IMR-90 (cell line): ENCODE measurements at regions not wholly inside any gene's neighbourhood (a gene's known extent, or its start where the extent isn't known, plus 50 kb on each side); places are given as distances from the start of the nearest gene placed in this dataset.

Experiments used
- ATAC-seq: fragments of 200-7000 bp; cut with Tn5 transposase; 2 replicates; pipeline ENCODE4 v1.9.1; 2020; ENCODE audit warnings: low read depth, mild to moderate bottlenecking, moderate library complexity
- BruUV-seq: library from RNA; stranded (reverse); fragments of 400-500 nt; replicated peaks from 2 replicates; lab custom pipeline; 2021; lab: Mats Ljungman, UMichigan
- CTCF ChIA-PET: fragments of 300-600 bp; formaldehyde crosslinking; extraction: SDS; loops from one replicate; lab custom pipeline; 2021; ENCODE audit warnings: antibody characterized with exemption; lab: Yijun Ruan, JAX
- POLR2A ChIA-PET: fragments of 300-600 bp; sonication (Branson Sonifier 250); formaldehyde crosslinking; loops from one replicate; lab custom pipeline; 2022; ENCODE audit warnings: antibody characterized with exemption; ENCODE audit not compliant: unreplicated experiment; lab: Charles Lee
- DNase-seq: peaks from one replicate; pipeline ENCODE4 v3.0.0; 2013
- H2AFZ ChIP-seq: replicated peaks from 2 replicates; pipeline ENCODE3; 2013; ENCODE audit warnings: low read length, mild to moderate bottlenecking; ENCODE audit not compliant: poor library complexity
- H2AK5ac ChIP-seq: 2 replicates; pipeline ENCODE4 v1.6.1; 2013; ENCODE audit warnings: low read depth, low read length, inconsistent platforms
- H2AK9ac ChIP-seq: replicated peaks from 2 replicates; pipeline ENCODE3; 2013; ENCODE audit warnings: mild to moderate bottlenecking, low read depth, low read length, moderate library complexity; ENCODE audit not compliant: poor library complexity
- H2BK120ac ChIP-seq: 2 replicates; pipeline ENCODE4 v1.6.1; 2013; ENCODE audit warnings: low read depth, low read length, inconsistent platforms
- H2BK15ac ChIP-seq: 3 replicates; pipeline ENCODE4 v1.6.1; 2013; ENCODE audit warnings: low read depth, low read length, inconsistent platforms
- H2BK20ac ChIP-seq: 2 replicates; pipeline ENCODE4 v1.6.1; 2013; ENCODE audit warnings: low read depth, mild to moderate bottlenecking, inconsistent platforms, low read length, moderate library complexity
- H2BK5ac ChIP-seq: 2 replicates; pipeline ENCODE4 v1.6.1; 2013; ENCODE audit warnings: mild to moderate bottlenecking, low read depth, low read length, inconsistent platforms; ENCODE audit not compliant: poor library complexity, severe bottlenecking
- H3K14ac ChIP-seq: replicated peaks from 2 replicates; pipeline ENCODE4 v1.6.1; 2013; ENCODE audit warnings: low read depth, low read length, inconsistent platforms
- H3K18ac ChIP-seq: 2 replicates; pipeline ENCODE4 v1.6.1; 2013; ENCODE audit warnings: low read depth, low read length, control low read depth
- H3K23ac ChIP-seq: 2 replicates; pipeline ENCODE4 v1.6.1; 2013; ENCODE audit warnings: low read depth, low read length, inconsistent platforms
- H3K27ac ChIP-seq: 2 replicates; pipeline ENCODE4 v1.5.1; 2013; ENCODE audit warnings: mild to moderate bottlenecking, control low read depth, low read length; ENCODE audit not compliant: insufficient read depth
- H3K27me3 ChIP-seq: 2 replicates; pipeline ENCODE4 v1.6.1; 2013; ENCODE audit warnings: low read length; ENCODE audit not compliant: control insufficient read depth, insufficient read depth
- H3K36me3 ChIP-seq: 2 replicates; pipeline ENCODE4 v1.6.1; 2013; ENCODE audit warnings: low read length, mixed read lengths; ENCODE audit not compliant: control insufficient read depth, insufficient read depth
- H3K4ac ChIP-seq: 2 replicates; pipeline ENCODE4 v1.6.1; 2013; ENCODE audit warnings: low read depth, low read length, inconsistent platforms
- H3K4me1 ChIP-seq: 2 replicates; pipeline ENCODE4 v1.6.1; 2013; ENCODE audit warnings: low read length, mixed read lengths; ENCODE audit not compliant: control insufficient read depth, insufficient read depth
- H3K4me2 ChIP-seq: 2 replicates; pipeline ENCODE4 v1.6.1; 2013; ENCODE audit warnings: low read depth, mild to moderate bottlenecking, control low read depth, low read length, moderate library complexity
- H3K4me3 ChIP-seq: 2 replicates; pipeline ENCODE4 v1.5.1; 2013; ENCODE audit warnings: low read depth, mild to moderate bottlenecking, control low read depth, low read length, moderate library complexity; ENCODE audit not compliant: insufficient read depth
- H3K56ac ChIP-seq: 2 replicates; pipeline ENCODE4 v1.6.1; 2013; ENCODE audit warnings: low read length, inconsistent platforms; ENCODE audit not compliant: insufficient read depth; ENCODE audit errors: extremely low read depth
- H3K79me1 ChIP-seq, 2 experiments: 2 replicates each; pipeline ENCODE4 v1.6.1; 2013; ENCODE audit warnings: low read length in 2 of 2, inconsistent platforms in 1 of 2, low read depth in 1 of 2
- H3K9ac ChIP-seq: 2 replicates; pipeline ENCODE4 v1.6.1; 2013; ENCODE audit warnings: low read depth, low read length, control low read depth
- H3K9me1 ChIP-seq: 2 replicates; pipeline ENCODE4 v1.6.1; 2013; ENCODE audit warnings: low read length, inconsistent platforms; ENCODE audit not compliant: insufficient read depth
- H3K9me3 ChIP-seq: 2 replicates; pipeline ENCODE4 v1.6.1; 2013; ENCODE audit warnings: low read length; ENCODE audit not compliant: control insufficient read depth, insufficient read depth
- H4K20me1 ChIP-seq: 2 replicates; pipeline ENCODE4 v1.6.1; 2013; ENCODE audit warnings: low read length, inconsistent platforms; ENCODE audit not compliant: insufficient read depth
- H4K5ac ChIP-seq: 2 replicates; pipeline ENCODE4 v1.6.1; 2013; ENCODE audit warnings: mild to moderate bottlenecking, low read depth, low read length, control low read depth
- H4K8ac ChIP-seq, 2 experiments: 2 replicates each; pipeline ENCODE4 v1.6.1; 2013; ENCODE audit warnings: low read depth in 2 of 2, low read length in 2 of 2, control low read depth in 1 of 2, inconsistent platforms in 1 of 2
- H4K91ac ChIP-seq: 2 replicates; pipeline ENCODE4 v1.6.1; 2013; ENCODE audit warnings: low read depth, low read length, inconsistent platforms; ENCODE audit not compliant: insufficient read depth
- CEBPB ChIP-seq: IDR thresholded peaks from 2 replicates; pipeline ENCODE4 v1.6.1; 2012; ENCODE audit warnings: low read depth, low read length, improper control_type of control experiment
- CHD1 ChIP-seq: IDR thresholded peaks from 2 replicates; pipeline ENCODE4 v1.6.1; 2012; ENCODE audit warnings: low read depth, low read length, improper control_type of control experiment
- CTCF ChIP-seq: conservative IDR thresholded peaks from 2 replicates; pipeline ENCODE4 v1.5.1; 2012; ENCODE audit warnings: mild to moderate bottlenecking, low read depth, low read length, improper control_type of control experiment
- ELK1 ChIP-seq: fragments of 150-350 bp; IDR thresholded peaks from 2 replicates; pipeline ENCODE4 v1.6.1; 2016; ENCODE audit warnings: low read depth, mild to moderate bottlenecking, low read length, moderate library complexity, borderline replicate concordance
- FOS ChIP-seq: fragments of 150-350 bp; IDR thresholded peaks from 2 replicates; pipeline ENCODE4 v1.6.1; 2016; ENCODE audit warnings: low read depth, low read length
- MAZ ChIP-seq: IDR thresholded peaks from 2 replicates; pipeline ENCODE4 v1.6.1; 2012; ENCODE audit warnings: low read depth, mild to moderate bottlenecking, low read length, improper control_type of control experiment, moderate library complexity, borderline replicate concordance
- MXI1 ChIP-seq: IDR thresholded peaks from 2 replicates; pipeline ENCODE4 v1.6.1; 2012; ENCODE audit warnings: low read depth, mild to moderate bottlenecking, low read length, moderate library complexity, borderline replicate concordance
- POLR2A ChIP-seq: IDR thresholded peaks from 2 replicates; pipeline ENCODE4 v1.6.1; 2012; ENCODE audit warnings: mild to moderate bottlenecking, low read depth, low read length
- RCOR1 ChIP-seq: IDR thresholded peaks from 2 replicates; pipeline ENCODE4 v1.6.1; 2012; ENCODE audit warnings: mild to moderate bottlenecking, low read length, improper control_type of control experiment; ENCODE audit not compliant: insufficient replicate concordance
- RFX5 ChIP-seq: IDR thresholded peaks from 2 replicates; pipeline ENCODE4 v1.8.0; 2012; ENCODE audit warnings: low read depth, mild to moderate bottlenecking, low read length, moderate library complexity
- SMC3 ChIP-seq: fragments of 150-350 bp; IDR thresholded peaks from 2 replicates; pipeline ENCODE4 v1.6.1; 2016; ENCODE audit warnings: low read depth, mild to moderate bottlenecking, antibody characterized with exemption, low read length, moderate library complexity
- WGBS, 2 experiments: methylation state at CpG; one replicate each; pipeline versions ENCODE4 v1.1.5 to v1.1.7; 2013; ENCODE audit warnings: missing lambda C conversion rate in 2 of 2; ENCODE audit not compliant: insufficient read length in 1 of 2; ENCODE audit errors: extremely low coverage in 2 of 2; 5-methylcytosine and 5-hydroxymethylcytosine counted together
- dilution Hi-C: fragments of 300-500 bp; cut with HindIII; formaldehyde crosslinking; loops from one replicate; pipeline ENCODE4 v1.14.3; 2018; ENCODE audit warnings: low sequenced_read_pairs; ENCODE audit not compliant: unreplicated experiment
- in situ Hi-C: fragments of 300-500 bp; cut with MboI; formaldehyde crosslinking; loops from 3 replicates; pipeline ENCODE4 v1.14.3; 2019; ENCODE audit warnings: low sequenced_read_pairs, inconsistent platforms, mixed read lengths
- intact Hi-C: fragments of 100-400 bp; cut with micrococcal nuclease; formaldehyde crosslinking; loops from 2 replicates; pipeline ENCODE4 v1.10.0; 2022

DNA sequence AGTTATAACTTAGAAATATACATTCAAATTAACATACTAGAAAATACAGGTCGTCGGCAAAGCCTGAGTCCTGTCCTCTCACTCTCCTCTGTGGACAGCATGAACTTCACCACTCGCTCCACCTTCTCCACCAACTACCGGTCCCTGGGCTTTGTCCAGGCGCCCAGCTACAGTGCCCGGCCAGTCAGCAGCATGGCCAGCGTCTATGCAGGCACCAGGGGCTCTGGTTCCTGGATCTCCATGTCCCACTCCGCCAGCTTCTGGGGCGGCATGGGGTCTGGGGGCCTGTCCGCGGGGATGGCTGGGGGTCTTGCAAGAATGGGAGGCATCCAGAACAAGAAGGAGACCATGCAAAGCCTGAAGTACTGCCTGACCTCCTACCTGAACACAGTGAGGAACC lies 319.4 kb downstream of the ZFHX3 start:
- H3K27ac ChIP-seq = no peak overlapping the region
- no peak overlapping the region for H2AFZ ChIP-seq
- 100% methylated on average over 2 of the region's 11 CpGs; no CpG with 5 or more reads in 1 of the 2 experiments for WGBS, 2 experiments
- no peaks in the 10 kb centered on the region for H3K9me3 ChIP-seq
- no peak overlapping the region for H3K9ac ChIP-seq
- no peaks in the 10 kb centered on the region for H3K9me1 ChIP-seq
- no peaks in the 10 kb centered on the region for H3K36me3 ChIP-seq
- H3K79me1 ChIP-seq = no peaks in the 10 kb centered on the region
- TF ChIP-seq MAZ (no peak), RCOR1 (no peak), CHD1 (no peak), SMC3 (no peak), CEBPB (no peak), CTCF (no peak), ELK1 (no peak), MXI1 (no peak), RFX5 (no peak), FOS (no peak), POLR2A (no peak)
- POLR2A ChIA-PET = no interaction called here
- H4K20me1 ChIP-seq = no peaks in the 10 kb centered on the region
- no peak for ATAC-seq
- DNase-seq = no peak
- no peak overlapping the region for H3K14ac ChIP-seq
- BruUV-seq = no TSS peak
- H3K18ac ChIP-seq = no peak overlapping the region
- no peaks in the 10 kb centered on the region for H3K27me3 ChIP-seq
- no peak overlapping the region for H3K56ac ChIP-seq
- in situ Hi-C loops = no loop called here
- H3K23ac ChIP-seq = no peak overlapping the region
- no peak overlapping the region for H2BK120ac ChIP-seq
- dilution Hi-C loops = no loop called here
- H3K4me1 ChIP-seq = no peaks in the 10 kb centered on the region
- CTCF ChIA-PET = no interaction called here
- H4K91ac ChIP-seq = no peak overlapping the region
- H4K8ac ChIP-seq = no peak overlapping the region
- no peak overlapping the region for H3K4me3 ChIP-seq
- H2BK15ac ChIP-seq = no peak overlapping the region
- no peak overlapping the region for H3K4me2 ChIP-seq
- intact Hi-C loops = loop anchor here (10.0 kb wide), 1 partner anchor 324 kb away; no protein-coding TSS in a partner anchor
- no peak overlapping the region for H4K5ac ChIP-seq
- H2BK20ac ChIP-seq = no peak overlapping the region
- no peak overlapping the region for H2AK5ac ChIP-seq
- no peak overlapping the region for H2BK5ac ChIP-seq
- no peak overlapping the region for H2AK9ac ChIP-seq
- H3K4ac ChIP-seq = no peak overlapping the region
